Heart right ventricle (tissue), 16 donors: ENCODE measurements at regions not wholly inside any gene's neighbourhood (a gene's known extent, or its start where the extent isn't known, plus 50 kb on each side); places are given as distances from the start of the nearest gene placed in this dataset.
A peak's percentile ranks its signal among the peaks of the same experiment; 100 is the strongest.

Experiments
- ATAC-seq, 8 donors: fragments of 200-7000 bp; cut with Tn5 transposase; one replicate each; pipeline ENCODE4 v1.9.1; 2020; ENCODE audit warnings: mild to moderate bottlenecking in 8 of 8, moderate library complexity in 8 of 8, moderate number of reproducible peaks in 1 of 8
- DNase-seq, 2 donors: peaks; one replicate each; pipeline ENCODE4 v3.0.0-alpha.2; 2020
- H3K27ac ChIP-seq, 10 donors: fragments of 200-600 bp; sonication (generic) in 2 of 10; one replicate each; pipeline versions ENCODE4 v1.5.0 to v1.8.0; 2020 to 2022; ENCODE audit warnings: mild to moderate bottlenecking in 3 of 10
- H3K27me3 ChIP-seq, 7 donors: fragments of 200-600 bp; one replicate each; pipeline ENCODE4 v1.8.0; 2021 to 2022; ENCODE audit warnings: mild to moderate bottlenecking in 2 of 7
- H3K36me3 ChIP-seq, 9 donors: fragments of 200-600 bp; sonication (generic) in 1 of 9; one replicate each; pipeline versions ENCODE4 v1.5.0 to v1.8.0; 2020 to 2022; ENCODE audit warnings: mild to moderate bottlenecking in 2 of 9
- H3K4me1 ChIP-seq, 9 donors: fragments of 200-600 bp; sonication (generic) in 1 of 9; one replicate each; pipeline versions ENCODE4 v1.5.0 to v1.8.0; 2020 to 2022; ENCODE audit warnings: mild to moderate bottlenecking in 4 of 9
- H3K4me3 ChIP-seq, 10 donors: fragments of 200-600 bp; sonication (generic) in 2 of 10; one replicate each; pipeline versions ENCODE4 v1.5.0 to v1.8.0; 2020 to 2022; ENCODE audit warnings: mild to moderate bottlenecking in 7 of 10, moderate library complexity in 2 of 10
- H3K9me3 ChIP-seq, 11 donors: fragments of 200-600 bp in 10 of 11; sonication (generic) in 2 of 11; one replicate each; pipeline versions ENCODE4 v1.5.0 to v1.8.0; 2013 to 2022; ENCODE audit warnings: mild to moderate bottlenecking in 2 of 11, control low read depth in 1 of 11, moderate library complexity in 1 of 11
- CTCF ChIP-seq, 9 donors: fragments of 200-600 bp; sonication (generic) in 2 of 9; IDR thresholded peaks; one replicate each; pipeline versions ENCODE4 v1.5.0 to v1.8.0; 2021 to 2022; ENCODE audit warnings: antibody characterized with exemption in 9 of 9, mild to moderate bottlenecking in 5 of 9, moderate library complexity in 1 of 9
- WGBS, 2 donors: extraction: QIAGEN DNeasy Blood & Tissue Kit; methylation state at CpG; one replicate each; pipeline ENCODE4 v1.1.7; 2013; ENCODE audit warnings: inconsistent platforms in 1 of 2; 5-methylcytosine and 5-hydroxymethylcytosine counted together
- intact Hi-C, 10 donors: fragments of 100-400 bp; cut with DNase I; formaldehyde crosslinking; loops; one replicate each; pipeline versions ENCODE4 v1.11.1 to v1.14.2; 2022
- donor health status: Arrhythmogenic right ventricular cardiomyopathy.
- donor health status: ischemic (EF 13 %, LVEDD 7.1; RV severe dilation, severe dysfunction).
- donor health status: healthy with polysubstance abuse.
- donor health status: DM: no; HTN: yes; CAD: no.
- donor health status: DM: no; HTN: no; CAD: no.
- donor health status: ischemic (EF 25% LVEDD 6.9; RV normal size, moderate dysfunction).
- donor health status: ischemic (EF 25% LVEDD 5.7; RV mildly dilated, moderate dysfunction).
- donor health status: healthy.
- donor health status: DM: yes; HTN: yes; CAD: no.
- donor health status: Ischemic cardiomyopathy.
- donor health status: ischemic (EF 35%, LVEDD 5.7; RV mildly dilated, moderate dysfunction).
- donor health status: nonischemic (EF 11% LVEDD 7.7; RV severe dilation, severe dysfunction).
- donor health status: DM: yes; HTN: yes; CAD: no.
- donor health status: PGD.
- donor health status: ischemic (EF 29% LVEDD 5.4; RV normal size, mild dysfunction).
- donor health status: nonischemic (EF 23%, LVEDD 6.1; RV moderate dilation, normal function).

- no peaks in the 10 kb centered on the region for H3K9me3 ChIP-seq
- ATAC-seq, result no peak
- no peak for DNase-seq
- no peaks in the 10 kb centered on the region for H3K36me3 ChIP-seq
- H3K4me1 ChIP-seq, result no peaks in the 10 kb centered on the region
- intact Hi-C loops, result no loop called here
- no peak overlapping the region for H3K27ac ChIP-seq
- no peak overlapping the region for H3K4me3 ChIP-seq
- TF ChIP-seq CTCF (IDR thresholded peaks at IDR 0.05), result no peak
- WGBS, 2 donors, result 73 to 84% methylated on average over 4 of the region's 4 CpGs
- H3K27me3 ChIP-seq, result no peaks in the 10 kb centered on the region
Measured at GRCh38 chrX:123080065-123080464, 104.0 kb upstream of the GRIA3 start.

GRCh38 chrX:123081776-123082175, 102.3 kb upstream of the GRIA3 start:
- no peaks in the 10 kb centered on the region for H3K36me3 ChIP-seq
- no peaks in the 10 kb centered on the region for H3K4me1 ChIP-seq
- ATAC-seq, result no peak
- TF ChIP-seq CTCF (IDR thresholded peaks at IDR 0.05), result no peak
- H3K27ac ChIP-seq, result no peak overlapping the region
- peaks cover 0 to 4% (median 0%) of the 10 kb centered on the region in 11 donors for H3K9me3 ChIP-seq
- intact Hi-C loops, result no loop called here
- no peak for DNase-seq
- no peaks in the 10 kb centered on the region for H3K27me3 ChIP-seq
- no peak overlapping the region for H3K4me3 ChIP-seq

GRCh38 chrX:123083924-123084323, 100.2 kb upstream of the GRIA3 start:
- ATAC-seq, result peak in 1 of 8 donors; percentile 35
- no peaks in the 10 kb centered on the region for H3K4me1 ChIP-seq
- H3K36me3 ChIP-seq, result no peaks in the 10 kb centered on the region
- H3K27me3 ChIP-seq, result no peaks in the 10 kb centered on the region
- 38 to 42% methylated on average over 2 of the region's 2 CpGs for whole genome bisulfite sequencing, 2 donors
- no peak for TF ChIP-seq CTCF (IDR thresholded peaks at IDR 0.05)
- no peak for DNase-seq
- H3K4me3 ChIP-seq, result no peak overlapping the region
- no peak overlapping the region for H3K27ac ChIP-seq
- H3K9me3 ChIP-seq, result peaks cover 0 to 4% (median 0%) of the 10 kb centered on the region in 11 donors
- intact Hi-C loops, result no loop called here

- ATAC-seq (peak in 1 of 8 donors; percentile 41), DNase-seq (no peak)
- no peaks in the 10 kb centered on the region for H3K36me3 ChIP-seq
- H3K4me1 ChIP-seq, result no peaks in the 10 kb centered on the region
- H3K9me3 ChIP-seq, result peaks cover 0 to 4% (median 0%) of the 10 kb centered on the region in 11 donors
- 68 to 82% methylated on average over 2 of the region's 2 CpGs for WGBS, 2 donors
- intact Hi-C loops, result no loop called here
- H3K4me3 ChIP-seq, result no peak overlapping the region
- H3K27me3 ChIP-seq, result no peaks in the 10 kb centered on the region
- TF ChIP-seq CTCF (IDR thresholded peaks at IDR 0.05), result no peak
- H3K27ac ChIP-seq, result no peak overlapping the region
Measured at GRCh38 chrX:123084797-123085196, 99.3 kb upstream of the GRIA3 start.
